Caco-2 (cell line): ENCODE measurements at regions not wholly inside any gene's neighbourhood (a gene's known extent, or its start where the extent isn't known, plus 50 kb on each side); places are given as distances from the start of the nearest gene placed in this dataset.
"Not testable (repeated sequence)": the region's sequence is repeated elsewhere in the genome, so short reads cannot be mapped to it uniquely, and the experiment has no call there.

Experiments used
- BruUV-seq: library from RNA; stranded (reverse); fragments of 400-500 nt; replicated peaks from 2 replicates; lab custom pipeline; 2021; lab: Mats Ljungman, UMichigan
- CTCF ChIA-PET: fragments of 300-600 bp; sonication (Branson Sonifier 250); formaldehyde crosslinking; loops from one replicate; lab custom pipeline; 2022; ENCODE audit warnings: antibody characterized with exemption; lab: Charles Lee
- POLR2A ChIA-PET: fragments of 300-600 bp; sonication (Branson Sonifier 250); formaldehyde crosslinking; loops from one replicate; lab custom pipeline; 2022; ENCODE audit warnings: antibody characterized with exemption; lab: Charles Lee
- DNase-seq, 2 experiments: peaks; one replicate each; pipeline versions ENCODE4 v3.0.0 to v3.0.0-alpha.2; 2020 to 2022
- H3K27me3 ChIP-seq: replicated peaks from 2 replicates; pipeline ENCODE4 v1.6.0; 2011; ENCODE audit warnings: low read length; ENCODE audit not compliant: control insufficient read depth, insufficient read depth
- H3K36me3 ChIP-seq: 2 replicates; pipeline ENCODE4 v1.5.1; 2011; ENCODE audit warnings: low read length; ENCODE audit not compliant: control insufficient read depth, insufficient read depth
- H3K4me1 ChIP-seq: fragments of 250-450 bp; sonication (Bioruptor Pico); 2 replicates; pipeline ENCODE4 v1.5.1; 2020; ENCODE audit warnings: mild to moderate bottlenecking
- H3K4me3 ChIP-seq: 2 replicates; pipeline ENCODE4 v1.5.1; 2011; ENCODE audit warnings: low read depth, mild to moderate bottlenecking, control low read depth, low read length
- H3K9me3 ChIP-seq: fragments of 250-450 bp; sonication (Bioruptor Pico); 2 replicates; pipeline ENCODE4 v1.5.1; 2020; ENCODE audit warnings: mild to moderate bottlenecking, moderate library complexity
- H3K27ac Mint-ChIP-seq: one replicate; pipeline ENCODE4 v1.8.0; 2022; ENCODE audit warnings: mixed read lengths; ENCODE audit not compliant: unreplicated experiment
- H3K27me3 Mint-ChIP-seq: one replicate; pipeline ENCODE4 v1.8.0; 2022; ENCODE audit warnings: mixed read lengths; ENCODE audit not compliant: insufficient read depth, unreplicated experiment
- H3K36me3 Mint-ChIP-seq: one replicate; pipeline ENCODE4 v1.8.0; 2022; ENCODE audit warnings: mild to moderate bottlenecking, mixed read lengths; ENCODE audit not compliant: insufficient read depth, unreplicated experiment
- H3K4me1 Mint-ChIP-seq: one replicate; pipeline ENCODE4 v1.8.0; 2022; ENCODE audit warnings: low read depth, mixed read lengths; ENCODE audit not compliant: unreplicated experiment
- H3K4me3 Mint-ChIP-seq: one replicate; pipeline ENCODE4 v1.8.0; 2022; ENCODE audit warnings: mild to moderate bottlenecking, moderate library complexity, mixed read lengths; ENCODE audit not compliant: unreplicated experiment
- H3K9me3 Mint-ChIP-seq: one replicate; pipeline ENCODE4 v1.8.0; 2022; ENCODE audit warnings: mixed read lengths; ENCODE audit not compliant: unreplicated experiment
- CTCF ChIP-seq, 2 experiments: fragments of 200-600 bp in 1 of 2; IDR thresholded peaks; 1 replicate in 1 of 2; 2 replicates in 1 of 2; pipeline versions ENCODE4 v1.5.1 to v1.8.0; 2011 to 2022; ENCODE audit warnings: antibody characterized with exemption in 1 of 2, control low read depth in 1 of 2, inconsistent platforms in 1 of 2, low read depth in 1 of 2, low read length in 1 of 2, mild to moderate bottlenecking in 1 of 2, moderate library complexity in 1 of 2; ENCODE audit not compliant: insufficient read depth in 1 of 2, severe bottlenecking in 1 of 2, unreplicated experiment in 1 of 2
- intact Hi-C: fragments of 100-400 bp; cut with micrococcal nuclease; formaldehyde crosslinking; loops from one replicate; pipeline ENCODE4 v1.10.0; 2022; ENCODE audit not compliant: unreplicated experiment

DNA sequence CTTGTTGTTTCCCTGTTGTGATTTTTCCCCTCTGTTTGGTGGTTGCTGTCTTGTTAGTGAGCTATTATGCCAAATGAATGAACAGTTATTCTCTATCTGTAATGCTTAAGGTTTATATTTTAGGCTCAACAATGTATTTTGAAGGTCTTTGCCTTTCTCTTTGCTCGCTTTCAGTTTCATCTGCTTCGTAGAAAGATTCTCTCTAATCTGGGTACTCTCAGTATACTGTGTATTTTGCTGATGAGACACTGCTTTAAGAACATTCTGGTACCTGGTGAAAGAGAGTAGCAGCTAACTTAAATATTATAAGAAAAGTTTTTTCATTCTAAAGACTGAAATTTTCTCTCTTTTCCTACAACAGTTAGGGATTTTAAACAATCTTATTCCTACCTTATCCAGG lies 1274.7 kb upstream of the PABPC4L start:
- Histone ChIP-seq H3K9me3 (no peaks in the 10 kb centered on the region), H3K36me3 (no peaks in the 10 kb centered on the region), H3K4me1 (no peaks in the 10 kb centered on the region), H3K4me3 (no peak overlapping the region), H3K27me3 (no peaks in the 10 kb centered on the region)
- intact Hi-C loops, result no loop called here
- no peaks in the 10 kb centered on the region for H3K36me3 Mint-ChIP-seq
- POLR2A ChIA-PET, result no interaction called here
- BruUV-seq, result no TSS peak
- CTCF ChIA-PET, result no interaction called here
- H3K4me3 Mint-ChIP-seq, result no peak overlapping the region
- peaks cover 9% of the 10 kb centered on the region for H3K9me3 Mint-ChIP-seq
- no peak for DNase-seq
- no peak for TF ChIP-seq CTCF (IDR thresholded peaks at IDR 0.05; ENCODE audit: insufficient read depth in 1 of 2, low read depth in 1 of 2, low read length in 1 of 2, severe bottlenecking in 1 of 2, unreplicated experiment in 1 of 2)
- H3K27me3 Mint-ChIP-seq, result no peaks in the 10 kb centered on the region
- no peaks in the 10 kb centered on the region for H3K4me1 Mint-ChIP-seq
- no peak overlapping the region for H3K27ac Mint-ChIP-seq

- H3K36me3 Mint-ChIP-seq, result no peaks in the 10 kb centered on the region
- intact Hi-C loops, result no loop called here
- H3K4me1 Mint-ChIP-seq, result no peaks in the 10 kb centered on the region
- H3K27me3 Mint-ChIP-seq, result no peaks in the 10 kb centered on the region
- Histone ChIP-seq H3K27me3 (no peaks in the 10 kb centered on the region), H3K9me3 (no peaks in the 10 kb centered on the region), H3K36me3 (no peaks in the 10 kb centered on the region), H3K4me1 (no peaks in the 10 kb centered on the region), H3K4me3 (no peak overlapping the region)
- ChIA-PET POLR2A (no interaction called here), CTCF (no interaction called here)
- no TSS peak for BruUV-seq
- DNase-seq, result no peak
- no peak for TF ChIP-seq CTCF (IDR thresholded peaks at IDR 0.05; ENCODE audit: insufficient read depth in 1 of 2, low read depth in 1 of 2, low read length in 1 of 2, severe bottlenecking in 1 of 2, unreplicated experiment in 1 of 2)
- no peak overlapping the region for H3K4me3 Mint-ChIP-seq
- no peak overlapping the region for H3K27ac Mint-ChIP-seq
- no peaks in the 10 kb centered on the region for H3K9me3 Mint-ChIP-seq
These were observed 1262.7 kb upstream of the PABPC4L start for GRCh38 chr4:135464311-135464710.

GRCh38 chr4:135447598-135447997 lies 1246.0 kb upstream of the PABPC4L start:
- BruUV-seq, H3K4me1 Mint-ChIP-seq, H3K36me3 Mint-ChIP-seq, DNase-seq, H3K36me3 ChIP-seq, H3K4me3 Mint-ChIP-seq, POLR2A ChIA-PET, H3K27ac Mint-ChIP-seq, H3K27me3 Mint-ChIP-seq, H3K4me1 ChIP-seq, H3K27me3 ChIP-seq, H3K9me3 Mint-ChIP-seq, CTCF ChIA-PET, H3K4me3 ChIP-seq, H3K9me3 ChIP-seq, intact Hi-C loops: not testable (repeated sequence)

DNA sequence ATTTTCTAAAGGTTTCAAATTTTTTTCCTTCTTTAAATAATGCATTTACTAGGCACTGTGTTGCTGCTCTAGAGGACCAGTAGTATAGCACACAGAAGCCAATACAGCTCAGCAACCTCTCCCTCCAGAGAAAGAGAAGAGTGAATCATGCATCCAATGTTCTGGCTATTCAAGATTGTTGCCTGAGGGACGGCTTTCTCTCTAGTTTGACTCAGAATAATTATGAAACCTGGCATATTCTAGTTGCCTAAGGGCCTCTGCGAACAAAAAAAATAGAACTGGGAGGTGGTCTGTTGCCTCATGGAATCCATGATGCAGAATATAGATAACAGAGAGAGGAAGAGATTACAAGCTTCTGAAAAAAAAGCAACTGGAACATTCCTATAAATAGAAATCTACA lies 1233.3 kb upstream of the PABPC4L start:
- Histone ChIP-seq H3K4me3 (no peak overlapping the region), H3K9me3 (no peaks in the 10 kb centered on the region), H3K36me3 (no peaks in the 10 kb centered on the region), H3K27me3 (no peaks in the 10 kb centered on the region), H3K4me1 (no peaks in the 10 kb centered on the region)
- no peaks in the 10 kb centered on the region for H3K4me1 Mint-ChIP-seq
- ChIA-PET CTCF (no interaction called here), POLR2A (no interaction called here)
- DNase-seq, result no peak
- peaks cover 10% of the 10 kb centered on the region for H3K9me3 Mint-ChIP-seq
- H3K4me3 Mint-ChIP-seq, result no peak overlapping the region
- intact Hi-C loops, result no loop called here
- BruUV-seq, result no TSS peak
- H3K27ac Mint-ChIP-seq, result no peak overlapping the region
- TF ChIP-seq CTCF (IDR thresholded peaks at IDR 0.05; ENCODE audit: insufficient read depth in 1 of 2, low read depth in 1 of 2, low read length in 1 of 2, severe bottlenecking in 1 of 2, unreplicated experiment in 1 of 2), result no peak
- H3K27me3 Mint-ChIP-seq, result no peaks in the 10 kb centered on the region
- no peaks in the 10 kb centered on the region for H3K36me3 Mint-ChIP-seq
